Activated naive CD4-positive, alpha-beta T cell treated with anti-CD3 and anti-CD28 coated beads, Interleukin-2, amount 50 U/mL, for 24 hours (primary cell): ENCODE measurements at regions not wholly inside any gene's neighbourhood (a gene's known extent, or its start where the extent isn't known, plus 50 kb on each side); places are given as distances from the start of the nearest gene placed in this dataset.
"Not testable (repeated sequence)": the region's sequence is repeated elsewhere in the genome, so short reads cannot be mapped to it uniquely, and the experiment has no call there.

Source experiments
- H3K27ac Mint-ChIP-seq: one replicate; pipeline ENCODE4 v1.8.0; 2021; ENCODE audit warnings: mild to moderate bottlenecking, mixed read lengths
- H3K27me3 Mint-ChIP-seq: one replicate; pipeline ENCODE4 v1.8.0; 2021; ENCODE audit warnings: mixed read lengths
- H3K36me3 Mint-ChIP-seq: one replicate; pipeline ENCODE4 v1.8.0; 2021; ENCODE audit warnings: mixed read lengths
- H3K4me1 Mint-ChIP-seq: one replicate; pipeline ENCODE4 v1.8.0; 2021; ENCODE audit warnings: mixed read lengths
- H3K4me3 Mint-ChIP-seq: one replicate; pipeline ENCODE4 v1.8.0; 2021; ENCODE audit warnings: mild to moderate bottlenecking, mixed read lengths
- H3K9me3 Mint-ChIP-seq: one replicate; pipeline ENCODE4 v1.8.0; 2021; ENCODE audit warnings: mixed read lengths

DNA sequence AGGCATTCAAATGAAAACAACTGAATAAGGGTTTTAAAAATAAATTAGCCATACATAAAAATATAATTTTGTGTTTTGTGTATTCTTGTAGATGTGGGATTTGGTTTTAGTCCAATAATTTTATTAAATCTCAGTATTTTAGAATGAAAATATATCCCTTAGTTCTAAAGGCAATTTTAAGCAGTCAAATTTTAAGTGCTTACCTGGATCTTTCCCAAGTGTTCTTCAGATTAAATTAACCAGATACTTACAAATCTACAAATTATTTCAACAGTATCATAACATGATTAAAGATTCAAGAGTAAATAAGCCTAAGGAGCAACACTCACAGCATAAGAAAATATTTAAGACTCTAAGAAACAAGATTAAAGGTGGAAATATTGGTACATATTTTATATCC is 275.0 kb upstream of the RBMS3 start:
- no peaks in the 10 kb centered on the region for H3K27me3 Mint-ChIP-seq
- no peak overlapping the region for H3K4me3 Mint-ChIP-seq
- no peaks in the 10 kb centered on the region for H3K36me3 Mint-ChIP-seq
- no peaks in the 10 kb centered on the region for H3K9me3 Mint-ChIP-seq
- H3K4me1 Mint-ChIP-seq, result no peaks in the 10 kb centered on the region
- H3K27ac Mint-ChIP-seq, result no peak overlapping the region

DNA sequence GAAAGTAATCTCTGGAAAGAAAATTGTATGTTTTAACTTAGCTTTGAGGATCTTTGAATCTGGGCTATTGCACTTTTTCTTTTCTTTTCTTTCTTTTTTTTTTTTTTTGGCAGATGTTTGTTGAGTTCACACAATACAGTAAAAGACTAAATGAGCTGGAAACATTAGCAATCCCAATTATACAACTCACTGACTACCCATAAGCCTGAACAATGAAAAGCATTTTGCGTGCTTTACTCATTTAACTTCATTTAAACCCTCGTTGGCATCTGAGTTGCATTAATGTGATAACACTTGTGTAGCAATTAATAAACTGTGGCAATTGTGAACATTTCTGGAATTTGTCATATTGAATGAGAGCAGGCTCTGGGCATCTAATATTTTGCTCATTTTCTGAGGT is 269.4 kb upstream of the RBMS3 start:
- H3K9me3 Mint-ChIP-seq, result no peaks in the 10 kb centered on the region
- H3K4me3 Mint-ChIP-seq, result no peak overlapping the region
- H3K36me3 Mint-ChIP-seq, result no peaks in the 10 kb centered on the region
- H3K4me1 Mint-ChIP-seq, result no peaks in the 10 kb centered on the region
- H3K27me3 Mint-ChIP-seq, result no peaks in the 10 kb centered on the region
- no peak overlapping the region for H3K27ac Mint-ChIP-seq

DNA sequence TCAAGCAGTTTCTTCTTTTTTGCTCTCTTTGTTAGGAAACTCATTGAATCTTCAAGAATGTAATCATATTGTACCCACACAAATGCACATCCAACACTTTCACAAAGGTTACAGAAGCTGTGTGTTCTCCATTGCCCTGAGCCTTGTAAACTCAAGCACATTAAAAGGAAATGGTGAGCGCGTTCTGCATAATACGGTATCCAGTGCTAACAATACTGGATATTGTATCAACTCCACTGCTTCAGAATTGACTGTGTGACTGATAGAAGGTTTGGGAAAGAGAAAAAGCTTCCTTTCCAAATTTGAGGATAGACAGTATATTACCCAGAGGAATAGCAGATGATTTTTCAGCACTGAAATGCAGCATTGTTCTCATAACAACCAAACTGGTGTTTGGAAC is 268.9 kb upstream of the RBMS3 start:
- Mint-ChIP-seq H3K27me3 (no peaks in the 10 kb centered on the region), H3K9me3 (no peaks in the 10 kb centered on the region), H3K36me3 (no peaks in the 10 kb centered on the region), H3K27ac (no peak overlapping the region), H3K4me1 (no peaks in the 10 kb centered on the region), H3K4me3 (no peak overlapping the region)

DNA sequence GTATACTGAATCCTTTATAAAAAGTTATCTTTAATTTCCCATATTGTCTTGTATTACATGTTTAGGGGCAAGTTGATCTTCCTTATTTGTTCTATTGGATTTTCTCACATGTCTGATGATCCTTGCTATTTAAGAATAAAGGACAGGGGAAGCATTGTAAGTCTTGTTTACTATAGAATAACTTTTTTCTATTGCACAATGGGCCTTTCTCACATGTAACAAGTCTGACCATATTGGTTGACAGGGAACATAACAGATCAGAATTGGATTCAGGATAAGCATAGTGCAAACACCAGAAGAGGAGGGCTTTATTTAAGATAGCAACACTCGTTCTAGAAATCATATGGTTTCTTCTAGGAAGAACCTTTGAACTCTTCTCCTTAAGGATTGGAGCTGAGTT is 257.9 kb upstream of the RBMS3 start:
- H3K4me1 Mint-ChIP-seq, result no peaks in the 10 kb centered on the region

DNA sequence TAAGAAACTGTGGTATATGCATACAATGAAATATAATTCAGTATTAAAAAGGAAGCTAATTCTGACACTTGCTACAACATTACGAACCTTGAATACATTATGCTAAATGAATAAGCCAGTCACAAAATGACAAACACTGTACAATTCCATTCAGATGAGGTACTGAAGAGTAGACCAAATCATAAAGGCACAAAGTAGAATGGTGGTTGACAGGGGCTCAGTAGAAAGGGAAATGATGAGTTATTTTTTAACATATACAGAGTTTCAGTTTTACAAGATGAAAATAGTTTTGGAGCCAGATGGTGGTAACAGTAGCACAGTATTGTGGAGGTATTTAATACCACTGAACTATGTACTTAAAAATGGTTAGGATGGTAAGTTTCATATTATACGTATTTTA is 254.6 kb upstream of the RBMS3 start:
- Mint-ChIP-seq H3K4me1 (no peaks in the 10 kb centered on the region), H3K36me3 (no peaks in the 10 kb centered on the region), H3K27me3 (no peaks in the 10 kb centered on the region), H3K4me3 (no peak overlapping the region), H3K9me3 (peaks cover 13% of the 10 kb centered on the region), H3K27ac (peak overlapping the region; percentile 57)

More for the DNA sequence above, 257.9 kb upstream of the RBMS3 start:
- no peak overlapping the region for H3K27ac Mint-ChIP-seq
- H3K36me3 Mint-ChIP-seq, result no peaks in the 10 kb centered on the region
- H3K9me3 Mint-ChIP-seq, result peaks cover 13% of the 10 kb centered on the region
- H3K27me3 Mint-ChIP-seq, result no peaks in the 10 kb centered on the region
- H3K4me3 Mint-ChIP-seq, result no peak overlapping the region

DNA sequence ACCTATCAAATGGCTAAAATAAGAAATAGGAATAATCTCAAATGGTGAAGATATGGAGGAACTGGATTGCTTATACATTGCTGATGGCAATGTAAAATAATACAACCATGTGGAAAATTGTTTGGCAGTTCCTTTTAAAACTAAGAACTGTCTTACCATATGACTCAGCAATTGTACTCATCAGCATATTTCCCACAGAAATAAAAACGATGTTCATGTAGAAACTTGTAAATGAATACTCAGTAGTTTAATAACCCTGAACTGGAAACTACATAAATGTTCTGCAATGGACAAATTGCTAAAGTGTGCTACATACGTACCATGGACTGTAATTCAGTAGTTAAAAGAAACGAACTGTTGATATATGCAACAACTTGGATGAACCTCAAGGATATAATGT is 253.9 kb upstream of the RBMS3 start:
- Mint-ChIP-seq H3K36me3 (no peaks in the 10 kb centered on the region), H3K4me3 (no peak overlapping the region), H3K4me1 (no peaks in the 10 kb centered on the region), H3K9me3 (peaks cover 13% of the 10 kb centered on the region), H3K27ac (no peak overlapping the region), H3K27me3 (no peaks in the 10 kb centered on the region)

DNA sequence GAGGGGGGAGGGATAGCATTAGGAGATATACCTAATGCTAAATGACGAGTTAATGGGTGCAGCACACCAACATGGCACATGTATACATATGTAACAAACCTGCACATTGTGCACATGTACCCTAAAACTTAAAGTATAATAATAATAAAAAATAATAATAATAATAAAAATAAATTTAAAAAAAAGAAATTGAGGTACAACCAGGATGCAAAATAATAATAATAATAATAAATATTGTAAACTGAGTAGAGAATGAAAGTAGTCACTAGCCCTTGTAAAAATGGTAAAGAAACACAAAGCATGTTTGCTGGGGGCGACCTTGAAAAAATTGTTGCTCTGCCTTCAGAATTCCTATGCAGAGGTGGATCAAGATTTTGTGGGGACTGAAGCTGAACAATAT is 249.7 kb upstream of the RBMS3 start:
- H3K4me3 Mint-ChIP-seq, H3K36me3 Mint-ChIP-seq, H3K27ac Mint-ChIP-seq, H3K27me3 Mint-ChIP-seq, H3K4me1 Mint-ChIP-seq: not testable (repeated sequence)
- H3K9me3 Mint-ChIP-seq, result peaks cover 14% of the 10 kb centered on the region

DNA sequence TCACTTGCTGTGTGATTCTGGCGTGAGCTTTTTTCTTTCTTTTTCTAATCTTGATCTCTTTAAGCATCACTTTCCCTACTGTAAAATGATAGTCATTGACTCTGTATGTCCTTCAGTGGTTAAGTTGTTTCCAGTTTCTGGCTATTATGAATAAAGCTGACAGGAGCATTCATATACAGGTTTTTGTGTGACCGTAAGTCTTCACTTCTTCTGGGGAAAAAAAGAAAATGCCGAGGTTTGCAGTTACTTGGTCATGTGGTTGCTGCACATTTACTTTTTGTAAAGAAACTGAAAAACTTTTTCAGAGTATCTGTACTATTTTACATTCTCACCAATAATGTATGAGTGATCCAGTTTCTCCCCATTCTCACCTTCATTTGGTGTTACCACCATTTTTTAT is 247.4 kb upstream of the RBMS3 start:
- H3K36me3 Mint-ChIP-seq, result no peaks in the 10 kb centered on the region
- no peak overlapping the region for H3K27ac Mint-ChIP-seq
- no peak overlapping the region for H3K4me3 Mint-ChIP-seq
- no peaks in the 10 kb centered on the region for H3K27me3 Mint-ChIP-seq
- H3K4me1 Mint-ChIP-seq, result no peaks in the 10 kb centered on the region
- H3K9me3 Mint-ChIP-seq, result peaks cover 11% of the 10 kb centered on the region

DNA sequence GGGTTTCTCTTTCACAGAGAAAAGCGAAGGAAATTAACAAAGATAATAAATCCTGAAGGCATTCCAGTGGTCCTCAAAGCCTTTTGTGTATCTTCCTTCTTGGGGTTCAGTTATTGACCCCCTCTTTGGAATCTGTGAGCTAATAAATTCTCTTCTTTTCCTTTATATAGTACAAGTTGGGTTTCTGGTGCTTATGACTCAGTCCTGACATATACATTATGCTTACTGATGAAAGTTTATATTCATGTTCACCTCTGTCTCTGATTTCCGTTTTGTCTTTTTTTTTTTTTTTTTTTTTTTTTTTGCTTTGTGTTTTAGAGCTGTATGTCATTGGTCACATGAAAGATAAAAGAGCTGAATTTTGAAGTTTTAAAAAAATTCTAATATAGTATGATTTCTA is 230.7 kb upstream of the RBMS3 start:
- no peak overlapping the region for H3K4me3 Mint-ChIP-seq
- no peaks in the 10 kb centered on the region for H3K4me1 Mint-ChIP-seq
- no peaks in the 10 kb centered on the region for H3K36me3 Mint-ChIP-seq
- no peak overlapping the region for H3K27ac Mint-ChIP-seq
- H3K27me3 Mint-ChIP-seq, result no peaks in the 10 kb centered on the region
- peaks cover 14% of the 10 kb centered on the region for H3K9me3 Mint-ChIP-seq

DNA sequence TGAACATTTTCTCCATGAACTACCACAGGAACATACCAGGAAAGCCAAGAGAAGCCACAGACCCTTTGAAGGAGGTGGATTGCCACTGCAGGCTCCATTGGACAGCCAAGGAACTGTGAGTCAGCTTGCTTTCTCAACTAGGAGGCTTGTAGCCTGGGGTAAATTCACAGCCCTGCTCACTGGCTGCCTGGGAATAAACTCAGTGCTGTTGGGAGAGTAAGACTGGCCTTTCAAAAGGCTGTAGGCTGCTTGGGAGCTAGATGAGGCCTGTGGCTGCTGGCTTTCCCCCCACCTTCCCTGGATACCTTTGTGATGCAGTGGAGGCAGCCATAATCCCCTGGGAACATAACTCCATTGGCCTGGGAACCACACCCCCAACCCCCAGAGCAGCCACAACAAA is 223.5 kb upstream of the RBMS3 start:
- Mint-ChIP-seq H3K9me3 (peaks cover 23% of the 10 kb centered on the region), H3K27me3 (no peaks in the 10 kb centered on the region), H3K4me3 (no peak overlapping the region), H3K4me1 (no peaks in the 10 kb centered on the region), H3K36me3 (no peaks in the 10 kb centered on the region), H3K27ac (no peak overlapping the region)

DNA sequence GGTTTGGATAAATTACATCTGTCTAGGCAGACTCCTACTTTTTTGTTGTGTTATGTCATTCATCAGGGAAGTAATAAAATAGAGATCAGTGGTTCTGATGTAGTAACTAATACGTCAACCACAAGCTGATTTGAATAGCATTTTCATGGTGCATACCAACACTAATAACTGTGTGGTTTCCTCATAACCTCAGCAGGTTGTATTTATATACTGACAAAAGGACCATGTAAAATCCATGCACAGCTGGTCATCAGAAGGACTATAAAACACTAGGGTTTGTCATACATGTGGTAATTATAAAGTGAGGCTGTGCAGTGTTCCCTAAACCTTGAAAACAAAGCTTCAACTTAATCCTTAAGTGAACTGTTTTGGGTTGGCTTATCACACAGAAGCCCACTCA is 216.8 kb upstream of the RBMS3 start:
- Mint-ChIP-seq H3K4me1 (no peaks in the 10 kb centered on the region), H3K4me3 (no peak overlapping the region), H3K27me3 (no peaks in the 10 kb centered on the region), H3K27ac (no peak overlapping the region), H3K9me3 (no peaks in the 10 kb centered on the region), H3K36me3 (no peaks in the 10 kb centered on the region)

DNA sequence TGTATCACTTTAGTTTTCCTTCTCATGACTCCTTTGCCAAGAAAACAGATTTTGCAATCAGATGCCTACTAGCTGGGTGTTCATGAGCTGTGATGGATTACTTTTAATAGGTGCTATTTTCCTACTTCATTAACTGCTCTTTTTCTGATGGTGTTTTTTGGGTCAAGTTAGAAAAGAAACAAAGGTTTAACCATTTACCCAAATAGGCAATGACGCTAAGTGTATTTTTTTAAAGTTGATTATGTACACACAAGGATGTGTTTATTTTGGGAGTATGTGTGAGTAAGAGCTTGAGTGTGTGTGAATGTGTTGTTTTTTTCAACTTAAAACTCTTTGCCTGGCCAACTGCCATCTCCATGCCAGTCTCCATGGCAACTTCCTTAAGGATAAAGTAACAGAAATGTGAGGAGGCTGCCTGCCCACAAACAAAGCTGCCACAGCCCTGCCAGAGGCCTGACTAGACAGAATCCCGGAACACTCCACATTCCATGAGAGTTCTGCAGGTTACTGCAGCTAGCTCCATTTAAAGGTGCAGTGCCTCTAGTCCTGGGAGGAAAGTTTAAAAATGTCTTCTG is 215.6 kb upstream of the RBMS3 start:
- no peaks in the 10 kb centered on the region for H3K4me1 Mint-ChIP-seq
- no peaks in the 10 kb centered on the region for H3K27me3 Mint-ChIP-seq
- peaks cover under 1% of the 10 kb centered on the region for H3K9me3 Mint-ChIP-seq
- H3K36me3 Mint-ChIP-seq, result no peaks in the 10 kb centered on the region
- no peak overlapping the region for H3K4me3 Mint-ChIP-seq
- H3K27ac Mint-ChIP-seq, result no peak overlapping the region

DNA sequence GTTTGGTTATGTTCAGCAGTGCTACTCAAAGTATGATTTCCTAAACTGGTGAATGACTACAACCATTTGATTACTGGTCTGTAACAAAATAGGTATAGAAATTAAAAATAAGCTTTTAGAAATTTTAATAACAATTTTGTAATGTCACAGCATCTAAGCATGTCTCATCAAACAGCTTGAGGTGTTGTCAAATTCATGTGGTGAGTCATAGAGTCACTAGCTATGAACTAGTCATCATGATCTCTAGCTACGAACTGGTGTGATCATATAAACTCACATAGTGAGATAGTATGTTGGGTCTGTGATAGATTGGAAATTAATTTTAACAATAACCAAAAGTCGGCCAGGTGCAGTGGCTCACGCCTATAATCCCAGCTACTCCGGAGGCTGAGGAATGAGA is 213.9 kb upstream of the RBMS3 start:
- no peaks in the 10 kb centered on the region for H3K36me3 Mint-ChIP-seq
- H3K9me3 Mint-ChIP-seq, result peaks cover 9% of the 10 kb centered on the region
- H3K27me3 Mint-ChIP-seq, result no peaks in the 10 kb centered on the region
- H3K4me3 Mint-ChIP-seq, result no peak overlapping the region
- H3K27ac Mint-ChIP-seq, result no peak overlapping the region
- H3K4me1 Mint-ChIP-seq, result no peaks in the 10 kb centered on the region

DNA sequence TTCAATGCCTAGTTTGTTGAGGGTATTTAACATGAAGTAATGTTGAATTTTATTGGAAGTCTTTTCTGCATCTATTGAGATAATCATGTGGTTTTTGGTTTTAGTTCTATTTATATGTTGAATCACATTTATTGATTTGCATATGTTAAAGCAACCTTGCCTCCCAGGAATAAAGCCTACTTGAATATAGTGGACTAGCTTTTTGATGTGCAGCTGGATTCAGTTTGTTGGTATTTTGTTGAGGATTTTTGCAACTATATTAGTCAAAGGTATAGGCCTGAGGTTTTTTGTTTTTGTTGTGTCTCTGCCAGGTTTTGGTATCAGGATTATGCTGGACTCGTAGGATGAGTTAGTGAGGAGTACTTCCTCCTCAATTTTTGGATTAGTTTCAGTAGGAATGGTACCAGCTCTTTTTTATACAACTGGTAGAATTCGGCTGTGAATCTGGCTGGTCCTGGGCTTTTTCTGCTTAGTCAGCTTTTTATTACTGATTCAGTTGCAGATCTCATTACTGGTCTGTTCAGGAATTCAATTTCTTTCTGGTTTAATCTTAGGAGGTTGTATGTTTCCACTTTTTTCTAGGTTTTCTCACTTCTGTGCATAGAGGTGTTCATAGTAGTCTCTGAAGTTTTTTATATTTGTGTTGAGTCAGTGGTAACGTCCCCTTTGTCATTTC is 209.8 kb upstream of the RBMS3 start:
- Mint-ChIP-seq H3K4me3 (no peak overlapping the region), H3K36me3 (no peaks in the 10 kb centered on the region), H3K9me3 (peaks cover 15% of the 10 kb centered on the region), H3K27ac (no peak overlapping the region), H3K27me3 (no peaks in the 10 kb centered on the region), H3K4me1 (no peaks in the 10 kb centered on the region)

DNA sequence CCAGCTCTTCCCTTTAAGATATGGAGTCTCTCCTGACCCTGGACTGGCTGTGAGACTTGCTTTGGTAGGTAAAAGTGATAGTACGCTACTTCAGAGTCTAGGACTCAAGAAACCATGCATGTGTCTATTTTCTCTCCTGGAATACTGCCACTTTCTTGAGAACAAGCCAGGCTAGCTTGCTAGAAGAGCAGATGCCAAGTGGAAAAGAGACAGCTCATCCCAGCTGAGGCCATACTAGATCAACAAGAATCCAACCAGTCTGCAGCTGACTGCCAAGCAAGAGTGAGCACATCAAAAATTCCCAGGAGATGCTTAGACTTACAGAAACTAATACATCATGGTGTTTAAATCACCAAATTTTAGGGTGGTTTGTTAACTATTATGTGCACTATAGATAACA is 208.3 kb upstream of the RBMS3 start:
- Mint-ChIP-seq H3K27ac (no peak overlapping the region), H3K27me3 (no peaks in the 10 kb centered on the region), H3K36me3 (no peaks in the 10 kb centered on the region), H3K9me3 (peaks cover 15% of the 10 kb centered on the region), H3K4me3 (no peak overlapping the region), H3K4me1 (no peaks in the 10 kb centered on the region)

DNA sequence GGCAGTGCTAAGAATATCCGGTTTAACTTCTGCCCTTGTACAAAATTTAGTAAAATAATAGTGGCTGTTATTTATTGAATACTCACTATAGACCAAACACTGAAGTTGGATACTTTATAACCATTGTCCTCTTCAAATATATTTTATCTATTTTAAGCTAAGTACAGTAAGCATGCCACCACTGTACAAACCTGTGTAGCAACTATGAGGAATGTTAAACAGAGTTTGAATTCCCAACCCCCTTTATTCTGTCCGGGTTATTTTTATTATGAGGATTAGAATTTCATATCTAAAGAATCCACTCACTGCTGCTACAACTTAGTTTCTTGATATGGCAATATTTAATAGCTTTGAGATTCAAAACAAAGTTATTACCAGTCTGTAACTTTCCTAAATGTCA is 203.5 kb upstream of the RBMS3 start:
- no peaks in the 10 kb centered on the region for H3K27me3 Mint-ChIP-seq
- H3K4me3 Mint-ChIP-seq, result no peak overlapping the region
- no peaks in the 10 kb centered on the region for H3K4me1 Mint-ChIP-seq

DNA sequence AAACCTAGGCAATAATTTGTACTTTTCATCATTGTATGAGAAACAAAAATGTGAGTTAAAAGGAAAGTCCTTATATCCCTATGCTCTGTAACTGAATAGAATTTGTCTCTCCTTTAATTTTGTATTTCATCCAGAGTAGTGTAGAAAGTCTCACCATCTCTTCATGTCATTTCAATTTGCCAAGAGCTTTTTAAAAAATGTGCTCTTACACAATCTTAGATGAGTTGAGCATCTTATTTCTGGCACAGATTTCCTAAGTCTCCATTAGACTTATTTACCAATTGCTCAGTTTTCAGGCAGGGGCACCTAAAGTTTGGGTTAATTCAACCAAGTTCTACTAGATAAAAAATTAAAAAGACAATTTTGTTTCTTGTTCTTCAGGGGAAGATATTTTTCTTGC is 201.5 kb upstream of the RBMS3 start:
- Mint-ChIP-seq H3K4me3 (no peak overlapping the region), H3K4me1 (no peaks in the 10 kb centered on the region), H3K36me3 (no peaks in the 10 kb centered on the region), H3K27me3 (no peaks in the 10 kb centered on the region), H3K27ac (no peak overlapping the region), H3K9me3 (no peaks in the 10 kb centered on the region)

More for the DNA sequence above, 203.5 kb upstream of the RBMS3 start:
- Mint-ChIP-seq H3K27ac (no peak overlapping the region), H3K9me3 (peaks cover 5% of the 10 kb centered on the region), H3K36me3 (no peaks in the 10 kb centered on the region)
